ENCODE measurements at regions not wholly inside any gene's neighbourhood (a gene's known extent, or its start where the extent isn't known, plus 50 kb on each side); places are given as distances from the start of the nearest gene placed in this dataset.

DNA sequence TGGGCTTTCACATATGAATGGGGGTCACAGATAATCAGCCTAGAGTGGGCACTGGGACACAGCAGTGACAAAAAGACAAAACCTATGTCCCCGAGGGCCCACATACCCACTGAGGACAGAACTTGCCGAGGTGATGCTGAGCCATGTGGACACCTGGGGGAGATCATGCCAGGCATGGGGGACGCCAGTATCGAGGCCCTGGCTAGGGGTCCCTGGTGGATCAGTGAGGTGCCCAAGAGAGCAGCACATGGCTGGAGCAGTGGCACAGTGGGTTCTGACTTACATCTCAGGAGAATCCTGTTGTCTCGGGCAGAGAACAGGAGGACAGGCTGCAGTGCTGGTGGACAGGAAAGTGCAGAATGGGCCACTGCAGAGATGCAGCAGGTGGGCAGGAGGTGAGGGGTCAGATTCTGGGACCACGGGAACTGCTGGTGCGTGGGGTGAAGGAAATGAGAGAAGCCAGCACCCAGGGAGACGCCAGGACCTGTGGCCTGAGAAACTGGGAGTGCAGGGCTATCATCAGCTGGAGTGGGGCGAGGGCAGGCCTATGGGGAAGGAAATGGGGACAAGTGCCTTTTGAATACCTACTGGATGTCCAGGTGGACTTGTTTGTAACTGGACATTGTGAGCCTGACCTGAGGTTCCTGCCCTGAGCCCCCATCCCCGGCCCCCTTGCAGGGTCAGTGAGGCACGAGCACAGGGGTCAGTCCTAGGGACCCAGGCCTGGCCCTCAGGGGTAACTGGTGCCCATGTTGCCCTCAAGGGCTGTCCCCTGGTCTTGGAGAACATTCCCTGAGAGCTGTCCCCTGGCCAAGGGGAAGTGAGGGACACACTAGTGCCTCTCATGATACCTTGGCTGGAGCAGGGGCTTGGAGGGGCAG lies 91.2 kb upstream of the RET start:
- TF ChIP-seq, protein P1, sequence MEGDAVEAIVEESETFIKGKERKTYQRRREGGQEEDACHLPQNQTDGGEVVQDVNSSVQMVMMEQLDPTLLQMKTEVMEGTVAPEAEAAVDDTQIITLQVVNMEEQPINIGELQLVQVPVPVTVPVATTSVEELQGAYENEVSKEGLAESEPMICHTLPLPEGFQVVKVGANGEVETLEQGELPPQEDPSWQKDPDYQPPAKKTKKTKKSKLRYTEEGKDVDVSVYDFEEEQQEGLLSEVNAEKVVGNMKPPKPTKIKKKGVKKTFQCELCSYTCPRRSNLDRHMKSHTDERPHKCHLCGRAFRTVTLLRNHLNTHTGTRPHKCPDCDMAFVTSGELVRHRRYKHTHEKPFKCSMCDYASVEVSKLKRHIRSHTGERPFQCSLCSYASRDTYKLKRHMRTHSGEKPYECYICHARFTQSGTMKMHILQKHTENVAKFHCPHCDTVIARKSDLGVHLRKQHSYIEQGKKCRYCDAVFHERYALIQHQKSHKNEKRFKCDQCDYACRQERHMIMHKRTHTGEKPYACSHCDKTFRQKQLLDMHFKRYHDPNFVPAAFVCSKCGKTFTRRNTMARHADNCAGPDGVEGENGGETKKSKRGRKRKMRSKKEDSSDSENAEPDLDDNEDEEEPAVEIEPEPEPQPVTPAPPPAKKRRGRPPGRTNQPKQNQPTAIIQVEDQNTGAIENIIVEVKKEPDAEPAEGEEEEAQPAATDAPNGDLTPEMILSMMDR (conservative IDR thresholded peaks at IDR 0.05) = no peak
- H3K27ac ChIP-seq = no peak overlapping the region

DNA sequence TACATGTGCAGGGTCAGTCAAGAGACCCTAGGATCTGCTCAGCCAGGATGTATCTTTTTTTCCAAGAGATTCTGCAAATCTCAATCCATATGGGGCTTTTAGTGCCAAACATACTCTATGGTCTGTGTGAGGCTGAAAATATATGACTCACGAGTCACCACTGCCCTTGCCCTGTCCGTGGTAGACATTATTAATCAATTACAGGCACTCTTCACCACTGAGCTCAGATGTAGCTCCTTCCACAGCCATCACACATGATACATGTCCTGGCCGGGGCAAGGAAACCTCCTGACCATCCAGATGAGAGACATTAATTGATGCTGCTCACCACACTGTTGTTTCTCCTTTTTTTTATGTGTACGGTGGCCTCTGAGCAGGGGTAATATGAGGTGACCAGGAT lies 90.2 kb upstream of the RET start:
- TF ChIP-seq, protein P1 (conservative IDR thresholded peaks at IDR 0.05) = no peak
- no peak overlapping the region for H3K27ac ChIP-seq

DNA sequence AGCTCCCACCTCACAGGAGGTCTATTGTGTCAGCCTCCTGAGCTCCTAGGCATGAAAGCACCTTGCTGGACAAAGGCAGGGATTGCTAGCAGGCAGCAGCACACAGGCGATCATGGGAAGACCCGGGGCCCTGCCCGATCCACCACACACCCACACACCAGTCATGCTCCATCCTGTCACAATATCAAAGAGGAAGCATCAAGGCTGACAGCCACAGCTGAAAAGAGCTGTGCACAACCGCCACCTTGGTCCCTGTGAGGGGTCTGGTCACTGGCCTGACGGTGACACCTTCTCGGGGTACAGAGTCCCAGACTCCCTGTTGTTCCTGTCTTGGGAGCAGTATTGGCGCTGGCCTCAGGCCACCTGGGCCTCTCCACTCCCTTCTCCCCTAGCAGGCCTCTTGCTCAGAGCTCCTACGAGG lies 89.7 kb upstream of the RET start:
- TF ChIP-seq, protein P1 (conservative IDR thresholded peaks at IDR 0.05) = no peak
- no peak overlapping the region for H3K27ac ChIP-seq

DNA sequence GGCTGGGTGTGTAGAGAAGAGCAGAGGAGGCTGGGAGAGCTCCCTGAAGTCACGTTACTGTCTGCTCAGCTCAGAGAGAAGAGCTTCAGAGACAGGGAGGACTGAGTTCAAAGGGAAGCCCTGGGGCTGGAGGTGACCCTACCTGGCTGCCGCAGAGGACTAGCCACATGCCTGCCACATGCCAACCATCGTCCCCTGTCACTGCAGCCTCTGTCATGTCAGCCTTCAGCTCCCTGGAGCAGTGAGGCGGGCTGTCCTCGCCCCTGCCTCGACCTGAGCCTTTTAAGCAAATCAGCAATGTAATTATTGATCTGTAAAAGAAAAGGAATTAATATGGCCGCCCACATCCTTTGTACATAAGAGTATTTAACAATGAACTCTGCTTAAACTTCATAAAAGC lies 89.3 kb upstream of the RET start:
- no peak overlapping the region for H3K27ac ChIP-seq
- TF ChIP-seq, protein P1 (conservative IDR thresholded peaks at IDR 0.05) = no peak

DNA sequence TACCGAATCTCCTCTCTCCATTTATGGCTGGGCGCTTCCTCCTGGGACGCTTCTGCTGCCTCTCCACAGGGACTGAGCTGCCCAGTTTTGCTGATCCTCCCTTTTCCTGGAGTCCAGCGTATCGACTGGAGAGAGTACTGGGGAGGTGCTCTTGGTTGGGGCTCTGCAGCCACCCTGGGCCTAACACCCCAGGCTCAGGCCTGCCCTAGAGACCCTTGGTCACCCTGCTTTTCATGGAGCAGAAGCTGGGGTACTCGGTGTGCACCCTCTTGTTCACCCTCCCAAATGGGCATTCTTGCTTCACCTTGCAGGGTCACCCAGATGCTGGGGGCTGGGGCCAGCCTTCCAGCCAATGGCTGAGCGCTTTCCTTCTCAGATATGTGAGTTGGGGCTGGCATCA lies 88.8 kb upstream of the RET start:
- TF ChIP-seq, protein P1 (conservative IDR thresholded peaks at IDR 0.05) = no peak
- no peak overlapping the region for H3K27ac ChIP-seq

DNA sequence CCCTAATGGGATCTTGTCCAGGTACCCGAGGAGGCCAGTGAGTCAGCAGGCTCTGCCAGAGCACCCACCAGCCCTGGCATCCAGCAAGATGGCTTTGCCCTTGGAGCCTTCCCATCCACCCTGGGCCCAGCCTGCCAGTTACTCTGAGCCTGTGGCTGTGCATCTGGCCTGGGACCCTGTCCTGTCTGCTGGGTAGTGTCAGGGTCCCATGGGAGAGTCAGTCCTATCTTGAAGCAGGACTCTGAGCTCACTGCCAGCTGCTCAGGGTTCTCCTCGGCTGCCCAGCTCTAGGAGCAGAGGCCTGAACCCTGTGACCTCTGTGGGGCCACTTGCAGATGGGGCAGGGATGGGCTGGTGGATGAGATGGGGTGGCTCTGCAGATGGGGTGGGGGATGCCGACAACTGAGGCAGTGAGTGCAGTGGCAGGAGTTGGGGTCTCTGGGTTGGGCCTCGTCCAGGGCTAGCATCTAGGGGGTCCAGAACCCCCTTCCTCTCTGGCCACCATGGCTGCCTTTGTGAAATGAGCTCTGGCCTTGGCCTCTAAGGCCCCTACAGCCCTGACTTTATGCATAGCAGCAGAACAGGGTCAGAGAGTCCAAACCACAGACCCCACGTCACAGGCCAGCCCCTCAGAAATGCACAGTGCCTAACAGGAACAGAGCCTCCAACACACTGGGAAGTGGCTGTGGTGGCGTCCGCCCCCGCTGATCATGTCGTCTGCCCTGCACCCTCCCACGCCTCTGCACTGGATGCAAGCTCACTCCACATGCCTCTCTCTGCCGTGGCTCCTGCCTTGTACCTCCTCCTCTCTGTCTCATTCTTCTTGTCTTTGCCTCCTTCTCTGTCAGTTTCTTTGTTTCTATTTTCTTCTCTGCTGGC lies 88.1 kb upstream of the RET start:
- TF ChIP-seq, protein P1 (conservative IDR thresholded peaks at IDR 0.05) = no peak
- H3K27ac ChIP-seq = no peak overlapping the region

DNA sequence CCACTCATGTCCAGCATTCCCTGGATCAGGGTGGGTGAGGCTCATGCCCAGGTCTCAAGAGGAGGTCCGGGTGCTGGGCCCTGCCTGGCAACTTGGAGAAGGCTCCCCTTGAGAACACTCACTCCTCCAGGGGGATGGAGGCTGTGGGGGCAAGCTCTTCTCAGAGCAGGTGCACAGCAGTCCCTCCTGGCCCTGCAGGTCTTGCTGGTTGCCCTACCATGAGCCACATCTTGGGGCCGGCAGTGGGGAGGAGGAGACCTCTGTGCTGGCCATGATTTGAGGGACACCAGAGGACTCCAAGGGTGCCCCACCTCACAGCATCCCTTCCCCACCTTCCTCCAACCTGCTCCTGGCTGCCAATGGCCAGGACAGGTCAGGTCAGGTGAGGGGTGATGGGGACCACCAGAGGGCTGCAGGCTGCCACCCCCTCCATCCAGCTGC lies 87.4 kb upstream of the RET start:
- H3K27ac ChIP-seq = no peak overlapping the region
- TF ChIP-seq, protein P1 (conservative IDR thresholded peaks at IDR 0.05) = no peak
